DMS53 treated with DMSO at 0.1 percent for 48 hours (cell line): ENCODE measurements at regions not wholly inside any gene's neighbourhood (a gene's known extent, or its start where the extent isn't known, plus 50 kb on each side); places are given as distances from the start of the nearest gene placed in this dataset.
A peak's percentile ranks its signal among the peaks of the same experiment; 100 is the strongest.
"Not testable (repeated sequence)": the region's sequence is repeated elsewhere in the genome, so short reads cannot be mapped to it uniquely, and the experiment has no call there.

Source experiments
- DNase-seq: peaks from one replicate; lab custom pipeline; 2025; ENCODE audit not compliant: unreplicated experiment; lab: John Stamatoyannopoulos, UW

GRCh38 chr10:29882766-29883165, 176.6 kb downstream of the JCAD start:
- DNase-seq: no peak

GRCh38 chr10:29881811-29882210, 177.6 kb downstream of the JCAD start:
- DNase-seq: no peak

GRCh38 chr10:29881336-29881771, 178.0 kb downstream of the JCAD start:
- no peak for DNase-seq

GRCh38 chr10:29880856-29881255, 178.5 kb downstream of the JCAD start:
- DNase-seq: no peak

GRCh38 chr10:29879862-29880261, 179.5 kb downstream of the JCAD start:
- no peak for DNase-seq

GRCh38 chr10:29878492-29878891, 180.9 kb downstream of the JCAD start:
- no peak for DNase-seq

GRCh38 chr10:29877793-29878491, 181.4 kb downstream of the JCAD start:
- no peak for DNase-seq

GRCh38 chr10:29876008-29876555, 183.3 kb downstream of the JCAD start:
- no peak for DNase-seq

- no peak for DNase-seq
Observed at GRCh38 chr10:29874606-29875269, 184.6 kb downstream of the JCAD start.

GRCh38 chr10:29873941-29874484, 185.4 kb downstream of the JCAD start:
- no peak for DNase-seq

GRCh38 chr10:29870522-29871044, 188.8 kb downstream of the JCAD start:
- no peak for DNase-seq

GRCh38 chr10:29869593-29869992, 189.8 kb downstream of the JCAD start:
- no peak for DNase-seq

GRCh38 chr10:29866356-29866755, 193.0 kb downstream of the JCAD start:
- no peak for DNase-seq

- no peak for DNase-seq
Observed at GRCh38 chr10:29865700-29866355, 193.6 kb downstream of the JCAD start.

- DNase-seq: peak; percentile 57
Observed at GRCh38 chr10:29862923-29863614, 196.3 kb downstream of the JCAD start.

- DNase-seq: no peak
Observed at GRCh38 chr10:29861811-29862505, 197.4 kb downstream of the JCAD start.

- DNase-seq: not testable (repeated sequence)
Observed at GRCh38 chr10:29861231-29861630, 198.2 kb downstream of the JCAD start.

GRCh38 chr10:29860166-29860565, 199.2 kb downstream of the JCAD start:
- DNase-seq: no peak

GRCh38 chr10:29859521-29860130, 199.8 kb downstream of the JCAD start:
- no peak for DNase-seq
